HG03025 (cell line): ENCODE measurements at regions not wholly inside any gene's neighbourhood (a gene's known extent, or its start where the extent isn't known, plus 50 kb on each side); places are given as distances from the start of the nearest gene placed in this dataset.

ENCODE experiments used
- ATAC-seq: cut with Tn5 transposase; IDR thresholded peaks from one replicate; pipeline ENCODE4 v1.9.1; 2021; ENCODE audit warnings: mild to moderate bottlenecking, moderate library complexity; ENCODE audit not compliant: unreplicated experiment, low FRiP score

DNA sequence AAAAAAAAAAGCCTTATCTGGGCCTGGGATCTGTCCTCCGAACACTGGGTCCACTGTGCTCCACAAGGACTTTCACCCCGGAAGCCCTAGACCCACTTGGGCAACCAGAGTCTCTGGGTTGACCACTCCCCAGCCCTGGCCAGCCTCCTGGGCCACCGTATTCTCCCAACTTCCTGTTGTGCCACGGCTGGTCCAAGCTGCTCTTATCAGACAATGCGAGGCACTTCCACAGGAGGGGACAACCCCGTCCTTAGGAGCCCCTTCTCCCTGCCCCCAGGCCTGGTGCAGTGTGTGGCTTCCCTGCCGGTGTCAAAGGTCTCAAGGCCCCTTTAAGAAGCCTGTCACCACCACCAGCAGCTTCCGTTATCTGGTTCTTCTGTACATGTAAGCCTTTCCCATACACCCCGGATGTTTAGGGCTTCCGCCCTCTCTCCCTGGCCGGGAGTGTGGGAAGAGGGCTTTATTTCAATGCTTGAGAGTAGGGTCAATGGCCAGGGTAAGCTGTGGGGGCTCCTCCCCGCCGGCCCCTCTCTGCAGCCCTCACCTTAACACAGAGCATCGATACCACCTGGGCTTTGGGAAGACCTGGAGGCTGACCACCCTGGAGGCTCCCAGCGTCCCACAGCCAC lies 313.0 kb downstream of the SEC14L1 start:
- no peak for ATAC-seq

DNA sequence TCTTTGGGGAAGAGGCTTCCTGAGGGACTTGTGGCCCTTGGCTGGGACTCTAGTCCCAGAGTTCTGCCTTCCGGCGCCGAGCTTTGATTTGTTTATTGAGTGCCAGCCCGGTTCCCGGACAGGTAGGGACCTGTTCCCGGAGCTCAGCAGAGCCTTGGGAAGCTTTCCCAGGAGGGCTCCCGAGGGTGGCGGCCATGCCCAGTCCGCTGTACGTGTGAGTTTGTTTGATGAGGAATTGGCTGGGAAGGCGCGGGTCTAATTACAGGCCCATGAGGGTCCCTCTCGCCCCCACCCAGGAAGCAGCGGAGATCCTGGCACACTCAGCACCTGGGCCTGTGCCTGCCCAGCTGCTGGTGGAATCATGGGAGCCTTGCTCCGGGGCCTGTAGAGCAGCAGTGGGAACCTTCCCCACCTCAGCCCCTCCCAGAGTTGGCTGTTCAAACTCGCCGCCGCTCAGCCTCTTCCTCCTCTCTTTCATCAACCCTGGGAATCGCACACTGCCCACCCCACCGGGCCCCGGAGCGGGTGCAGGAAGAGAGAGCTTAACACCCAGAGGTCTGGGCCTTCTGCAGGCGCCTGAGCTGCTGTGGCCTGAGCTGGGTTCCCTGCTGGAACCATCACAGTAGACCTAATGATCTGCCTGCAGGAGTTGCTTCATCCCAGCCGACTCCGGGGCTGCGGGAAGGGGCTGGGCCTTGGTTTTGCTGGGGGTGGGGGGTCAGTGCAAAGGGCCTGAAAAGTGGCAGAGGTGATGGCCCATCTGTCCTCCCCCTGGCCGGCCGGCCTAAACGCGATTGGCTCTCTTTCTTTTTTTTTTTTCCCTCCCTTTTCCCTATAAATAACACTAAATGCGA lies 313.7 kb downstream of the SEC14L1 start:
- no peak for ATAC-seq

DNA sequence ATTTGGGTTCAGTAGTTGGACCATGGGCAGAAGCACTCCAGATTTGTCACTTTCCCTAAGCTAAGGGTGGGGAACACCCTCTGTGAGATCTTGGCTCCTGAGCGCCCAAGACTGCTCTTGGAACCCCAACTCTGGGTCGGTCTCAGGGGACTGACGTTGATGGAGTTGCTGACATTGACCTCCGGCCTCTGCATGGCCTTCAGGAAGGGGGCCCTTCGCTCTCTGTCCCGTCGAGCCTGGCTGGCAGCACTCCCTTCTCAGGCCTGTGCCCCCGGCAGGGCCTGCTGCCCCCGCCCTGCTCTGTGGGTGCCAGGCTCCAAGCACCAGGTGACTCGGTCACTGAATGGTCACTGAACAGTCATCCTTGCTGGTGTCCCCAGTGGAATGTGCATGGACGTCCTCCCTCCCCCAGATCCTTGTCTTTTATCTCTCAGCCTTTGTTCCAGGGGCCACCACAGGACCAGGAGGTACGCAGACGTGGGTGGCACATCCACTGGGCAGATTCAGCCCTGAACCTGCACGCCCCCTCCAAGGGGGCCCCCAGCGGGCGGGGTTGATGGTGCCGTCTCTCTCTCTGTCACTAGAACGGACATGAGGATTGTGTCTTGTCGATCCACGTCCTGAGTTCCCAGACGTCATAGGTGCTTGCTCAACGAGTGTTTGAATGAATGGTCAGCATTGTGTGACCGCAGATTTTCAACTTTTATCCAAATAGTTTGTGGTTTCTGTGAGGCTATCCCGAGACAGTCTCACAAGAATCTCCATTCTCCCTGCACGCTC lies 314.5 kb downstream of the SEC14L1 start:
- no peak for ATAC-seq

DNA sequence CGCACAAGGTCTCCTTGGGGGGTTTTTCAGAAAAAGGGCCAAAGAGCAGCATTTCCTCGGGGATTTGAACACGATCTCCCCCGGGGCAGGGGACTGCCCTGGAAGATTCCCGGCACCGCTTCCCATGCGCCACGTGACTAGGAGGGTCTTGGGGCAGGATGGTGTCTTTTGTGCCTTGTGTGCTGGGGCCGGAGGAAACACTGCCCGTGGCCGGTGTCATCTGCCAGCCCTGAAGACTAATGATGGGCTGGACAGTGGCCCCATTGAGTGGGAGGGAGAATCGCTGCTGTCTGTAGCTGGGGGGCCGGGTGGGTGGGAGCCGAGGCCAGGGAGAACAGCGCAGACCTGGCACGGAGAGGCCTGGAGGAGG lies 315.1 kb downstream of the SEC14L1 start:
- no peak for ATAC-seq

DNA sequence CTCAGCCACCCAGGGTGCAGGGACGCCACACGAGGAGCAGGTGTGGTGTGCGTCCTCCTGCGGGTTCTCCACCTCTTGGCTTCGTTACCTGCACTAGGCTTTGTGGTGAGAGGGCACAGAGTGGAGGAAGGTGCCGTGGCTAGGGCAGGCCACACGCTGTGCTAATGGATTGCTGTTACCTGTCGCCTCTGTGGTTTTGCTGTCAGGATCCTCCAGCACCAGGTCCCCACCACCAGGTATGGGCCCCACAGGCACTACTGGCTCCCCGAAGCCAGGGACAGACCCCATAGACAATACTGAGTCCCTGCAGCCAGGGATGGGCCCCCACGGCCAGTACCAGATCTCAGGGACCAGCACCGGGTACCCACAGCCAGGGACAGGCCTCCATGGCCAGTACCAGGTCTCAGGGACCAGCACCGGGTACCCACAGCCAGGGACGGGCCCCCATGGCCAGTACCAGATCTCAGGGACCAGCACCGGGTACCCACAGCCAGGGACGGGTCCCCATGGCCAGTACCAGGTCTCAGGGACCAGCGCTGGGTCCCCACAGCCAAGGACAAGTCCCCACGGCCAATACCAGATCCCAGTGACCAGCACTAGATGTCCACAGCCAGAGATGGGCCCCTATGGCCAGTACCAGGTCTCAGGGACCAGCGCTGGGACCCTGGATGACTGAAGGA lies 315.6 kb downstream of the SEC14L1 start:
- no peak for ATAC-seq

DNA sequence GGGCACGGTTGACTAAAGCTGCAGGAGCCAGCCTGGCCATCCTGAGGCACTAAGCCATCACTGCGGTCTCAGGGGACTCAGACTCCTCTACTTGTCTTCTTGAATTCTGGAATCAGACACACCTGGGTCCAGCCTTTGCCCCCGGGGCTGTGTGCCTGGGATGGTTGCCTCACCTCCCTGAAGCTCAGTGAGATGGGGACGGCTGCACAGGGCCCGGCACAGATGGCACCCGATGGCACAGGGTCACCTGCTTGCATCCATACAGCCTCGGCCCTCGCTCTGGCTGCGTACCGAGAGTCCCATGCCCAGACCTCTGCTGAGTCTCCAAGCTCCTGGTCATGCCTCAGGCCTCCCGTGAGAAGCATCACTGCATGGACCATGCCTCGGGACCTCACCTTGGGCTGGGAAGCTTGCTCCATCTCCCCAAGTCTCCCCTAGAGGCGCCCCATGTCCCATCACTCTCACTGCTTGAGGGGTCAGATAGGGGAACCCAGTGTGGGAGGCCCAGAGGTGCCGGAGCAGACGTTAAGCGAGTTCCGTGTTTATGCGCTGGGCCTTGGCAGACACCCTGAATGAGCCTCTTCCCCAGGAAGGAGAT lies 316.3 kb downstream of the SEC14L1 start:
- no peak for ATAC-seq

DNA sequence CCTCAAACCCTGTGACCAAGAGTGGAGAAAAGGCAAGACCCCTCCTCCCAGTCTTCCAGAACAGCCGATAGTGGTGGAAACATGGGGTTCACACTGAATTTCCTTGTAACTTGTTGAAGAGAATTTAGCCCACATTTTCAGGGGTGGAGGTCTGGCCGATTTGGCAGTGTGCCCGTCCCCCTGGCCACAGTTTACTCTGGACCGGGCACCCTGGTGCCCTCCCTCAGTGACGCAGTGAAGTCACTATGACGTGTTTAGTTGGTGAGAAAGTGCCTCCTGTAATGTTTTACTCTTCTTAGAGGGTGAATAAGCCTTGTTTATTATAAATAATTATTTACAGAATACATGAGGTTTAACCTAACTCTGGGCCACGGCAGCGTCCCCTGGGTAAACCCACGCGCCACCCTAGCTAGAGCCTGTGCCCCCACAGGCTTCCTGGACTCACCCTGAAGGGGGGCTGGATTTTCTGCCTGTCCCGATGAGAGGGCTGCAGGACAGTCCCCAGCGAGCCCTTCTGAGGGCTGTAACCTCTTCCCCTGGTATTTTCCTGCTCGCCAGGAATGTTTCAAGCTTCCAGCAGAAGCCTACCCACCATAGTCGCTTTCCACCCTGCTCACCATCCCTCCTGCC lies 316.9 kb downstream of the SEC14L1 start:
- no peak for ATAC-seq

DNA sequence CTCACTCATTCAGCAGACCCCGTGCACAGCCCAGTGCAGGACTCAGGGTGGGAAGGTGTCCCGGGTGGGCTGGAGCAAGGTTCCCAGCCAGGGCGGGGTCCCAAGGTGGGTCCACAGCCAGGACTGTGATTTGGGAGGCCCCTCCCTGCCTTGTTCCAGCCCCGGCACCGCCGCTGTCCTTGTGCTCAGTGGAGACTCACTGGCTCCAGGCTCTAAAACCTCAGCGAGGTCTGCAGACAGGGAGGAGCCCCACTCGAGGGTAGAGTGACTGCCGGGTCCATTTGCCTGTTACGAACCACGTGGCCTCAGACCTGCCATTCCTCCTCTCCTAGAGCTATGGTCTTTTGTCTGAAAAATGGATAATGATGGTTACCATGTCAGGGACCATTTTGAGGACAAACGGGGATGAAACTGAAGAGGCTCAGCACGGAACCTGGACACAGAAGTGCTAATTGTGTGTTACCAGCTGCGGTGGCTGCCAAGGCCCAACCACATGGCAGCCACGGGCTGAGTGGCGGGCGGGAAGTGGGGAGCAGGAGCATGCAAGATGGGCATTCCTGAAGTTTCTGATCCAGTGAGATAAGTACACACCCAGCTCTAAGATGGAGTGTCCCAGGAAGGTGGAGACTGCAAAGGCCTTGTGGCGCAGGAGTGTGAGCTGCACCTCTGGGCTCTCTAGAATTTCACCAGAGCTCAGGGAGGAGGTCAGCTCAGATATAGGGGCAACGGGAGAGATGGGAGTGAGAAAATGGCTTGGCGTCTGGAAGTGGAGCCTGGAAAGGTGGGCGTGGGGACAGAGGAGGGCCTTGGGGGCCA lies 317.6 kb downstream of the SEC14L1 start:
- no peak for ATAC-seq

DNA sequence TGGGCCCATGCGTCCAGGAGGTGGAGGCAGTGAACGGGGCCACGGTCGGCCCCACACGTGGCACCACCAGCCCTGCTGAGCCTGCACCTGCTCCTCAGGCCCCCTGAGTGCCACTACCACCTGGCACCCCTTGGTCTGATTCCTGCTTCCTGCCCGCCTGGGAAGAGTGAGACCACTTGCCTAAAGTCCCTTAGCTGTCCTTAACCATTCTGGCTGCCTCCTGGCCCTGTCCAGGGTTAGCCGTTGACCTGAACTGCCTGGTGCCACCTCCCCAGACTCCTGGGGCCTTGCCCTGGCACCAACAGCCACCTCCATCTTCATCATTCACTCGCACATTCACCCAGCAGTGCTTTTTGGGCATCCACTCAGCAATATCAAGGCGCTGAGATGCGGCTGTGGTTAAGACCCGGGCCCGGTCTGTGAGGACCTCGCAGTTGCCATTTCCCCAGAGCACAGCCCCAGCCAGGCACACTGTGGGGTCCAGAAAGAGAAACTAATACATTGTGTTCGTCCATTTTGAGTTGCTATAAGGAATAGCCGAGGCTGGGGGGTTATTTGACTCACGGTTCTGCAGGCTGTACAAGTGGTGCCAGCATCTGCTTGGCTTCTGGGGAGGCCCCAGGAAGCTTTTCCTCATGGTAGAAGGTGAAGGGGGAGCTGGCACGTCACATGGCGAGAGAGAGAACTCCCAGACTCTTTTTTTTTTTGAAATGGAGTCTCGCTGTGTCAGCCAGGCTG lies 318.4 kb downstream of the SEC14L1 start:
- no peak for ATAC-seq

DNA sequence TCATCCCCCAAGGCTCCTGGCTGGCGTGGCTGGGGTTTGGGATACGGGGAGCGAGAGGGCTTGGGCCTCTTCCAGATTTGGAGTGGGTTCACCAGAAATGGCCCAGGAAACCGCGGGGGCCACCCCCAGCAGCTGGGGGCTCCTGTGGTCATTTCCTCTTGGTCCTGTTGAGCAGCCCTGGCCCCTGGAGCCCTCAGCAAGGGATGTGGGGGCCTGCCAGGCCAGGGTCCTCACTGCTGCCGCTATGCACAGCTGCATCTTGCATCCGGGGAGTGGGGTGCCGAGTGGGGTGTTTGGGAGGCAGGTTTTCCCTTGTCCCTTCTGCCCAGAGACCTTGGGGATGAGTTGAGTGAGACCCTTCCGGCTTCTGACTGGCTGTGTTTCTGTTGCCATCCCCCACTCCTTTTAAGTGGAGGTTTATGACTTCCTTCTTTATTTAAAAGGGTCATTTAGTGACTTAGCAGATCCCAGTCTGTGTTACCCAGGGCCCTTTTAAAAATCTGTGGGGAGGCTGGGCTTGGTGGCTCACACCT lies 319.8 kb downstream of the SEC14L1 start:
- ATAC-seq = no peak

DNA sequence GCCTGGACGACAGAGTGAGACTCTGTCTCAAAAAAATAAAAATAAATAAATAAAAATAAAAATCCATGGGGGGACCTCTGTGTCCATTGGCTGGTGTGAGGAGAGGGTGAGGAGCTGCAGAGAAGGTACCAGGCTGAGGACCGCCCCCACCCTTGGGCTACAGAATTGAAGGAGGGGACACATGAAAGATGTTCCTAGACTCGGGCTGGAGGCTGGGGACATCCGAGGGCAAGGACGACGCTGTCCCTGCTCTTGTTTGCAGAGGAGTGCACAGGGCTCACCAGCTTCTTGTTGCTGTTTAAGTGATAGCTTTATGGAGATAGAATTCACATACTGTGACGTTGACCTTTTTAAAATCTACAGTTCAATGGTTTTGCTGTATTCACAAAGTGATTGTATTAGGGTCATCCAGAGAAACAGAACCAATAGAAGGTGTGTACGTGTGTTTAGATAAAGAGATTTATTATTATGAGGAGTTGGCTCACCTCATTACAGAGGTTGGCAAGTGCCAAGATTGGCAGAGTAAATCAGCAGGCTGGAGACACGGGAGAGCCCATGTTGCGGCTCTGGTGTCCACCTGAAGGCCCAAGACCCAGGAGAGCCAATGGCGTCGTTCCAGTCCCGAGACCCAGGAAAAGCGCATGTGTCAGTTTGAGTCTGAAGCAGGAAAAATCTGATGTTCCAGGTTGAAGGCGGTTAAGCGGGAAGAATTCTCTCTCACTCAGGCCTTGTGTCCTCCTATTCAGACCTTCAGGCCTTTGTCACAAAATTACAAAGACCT lies 320.7 kb downstream of the SEC14L1 start:
- ATAC-seq = no peak

DNA sequence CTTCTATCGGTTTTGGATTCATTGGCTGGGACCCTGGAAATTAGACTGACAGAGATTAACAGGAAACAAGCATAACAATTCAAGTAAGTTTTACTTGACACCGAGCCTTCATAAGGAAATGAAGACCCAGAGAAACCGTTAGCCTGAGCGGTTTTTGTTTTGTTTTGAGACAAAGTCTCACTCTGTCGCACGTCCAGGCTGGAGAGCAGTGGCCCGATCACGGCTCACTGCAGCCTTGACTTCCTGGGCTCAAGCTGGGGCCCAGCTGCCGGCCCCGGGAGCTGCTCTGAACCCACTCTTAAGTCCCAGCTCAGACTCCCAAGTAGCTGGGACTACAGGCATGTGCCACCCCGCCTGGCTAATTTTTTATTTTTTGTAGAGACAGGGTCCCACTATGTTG lies 321.3 kb downstream of the SEC14L1 start:
- no peak for ATAC-seq

DNA sequence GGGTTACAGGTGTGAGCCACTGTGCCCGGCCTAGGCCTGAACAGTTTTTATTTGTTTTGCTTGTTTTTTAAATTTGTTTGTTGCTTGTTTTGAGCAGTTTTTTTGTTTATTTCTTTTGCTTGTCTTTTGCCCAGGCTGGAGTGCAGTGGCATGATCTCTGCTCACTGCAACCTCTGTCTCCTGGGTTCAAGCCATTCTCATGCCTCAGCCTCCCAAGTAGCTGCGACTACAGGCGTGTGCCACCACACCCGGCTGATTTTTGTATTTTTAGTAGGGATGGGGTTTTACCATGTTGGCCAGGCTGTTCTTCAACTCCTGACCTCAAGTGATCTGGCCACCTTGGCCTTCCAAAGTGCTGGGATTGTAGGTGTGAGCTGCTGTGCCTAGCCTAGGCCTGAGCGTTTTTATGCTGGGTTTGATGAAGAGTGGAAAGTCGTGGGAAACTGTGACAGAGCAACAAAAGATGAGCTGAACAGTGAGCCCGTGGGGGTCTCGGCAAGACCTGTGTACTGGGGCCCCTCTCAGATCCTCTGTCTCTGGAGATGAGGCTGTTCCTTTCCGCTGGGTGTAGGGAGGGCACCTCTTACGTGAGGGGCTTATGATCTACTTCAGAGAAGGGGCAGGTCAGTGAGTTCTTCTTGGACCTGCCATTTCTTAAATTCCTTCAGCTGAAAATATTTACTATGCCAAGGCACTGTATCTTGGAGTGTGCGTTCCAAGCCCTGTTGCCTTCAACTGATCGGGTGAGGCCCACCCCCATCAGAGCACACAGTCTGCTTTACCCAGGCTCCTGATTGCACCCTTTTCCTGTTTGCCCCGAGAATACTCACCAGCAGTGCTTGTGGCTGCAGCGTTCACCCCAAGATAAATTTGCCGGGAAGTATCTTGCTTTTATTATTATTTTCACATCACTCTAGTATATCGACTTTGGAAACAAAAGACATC lies 322.1 kb downstream of the SEC14L1 start:
- no peak for ATAC-seq

DNA sequence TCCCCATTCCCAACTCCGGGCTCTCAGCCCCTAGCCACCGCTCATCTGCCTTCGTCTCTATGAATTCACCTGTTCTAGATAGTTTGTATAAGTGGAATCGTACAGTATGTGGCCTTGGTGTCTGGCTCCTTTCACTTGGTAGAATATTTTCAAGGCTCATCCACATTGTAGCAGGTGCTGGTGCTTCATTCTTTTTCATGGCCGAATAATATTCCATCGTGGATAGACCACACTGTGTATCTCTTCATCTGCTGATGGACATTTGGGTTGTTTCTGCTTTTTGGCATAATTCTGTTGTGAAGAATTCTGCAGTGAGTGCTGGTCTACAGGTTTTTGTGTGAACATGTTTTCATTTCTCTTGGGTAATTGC lies 324.2 kb downstream of the SEC14L1 start:
- ATAC-seq = no peak

DNA sequence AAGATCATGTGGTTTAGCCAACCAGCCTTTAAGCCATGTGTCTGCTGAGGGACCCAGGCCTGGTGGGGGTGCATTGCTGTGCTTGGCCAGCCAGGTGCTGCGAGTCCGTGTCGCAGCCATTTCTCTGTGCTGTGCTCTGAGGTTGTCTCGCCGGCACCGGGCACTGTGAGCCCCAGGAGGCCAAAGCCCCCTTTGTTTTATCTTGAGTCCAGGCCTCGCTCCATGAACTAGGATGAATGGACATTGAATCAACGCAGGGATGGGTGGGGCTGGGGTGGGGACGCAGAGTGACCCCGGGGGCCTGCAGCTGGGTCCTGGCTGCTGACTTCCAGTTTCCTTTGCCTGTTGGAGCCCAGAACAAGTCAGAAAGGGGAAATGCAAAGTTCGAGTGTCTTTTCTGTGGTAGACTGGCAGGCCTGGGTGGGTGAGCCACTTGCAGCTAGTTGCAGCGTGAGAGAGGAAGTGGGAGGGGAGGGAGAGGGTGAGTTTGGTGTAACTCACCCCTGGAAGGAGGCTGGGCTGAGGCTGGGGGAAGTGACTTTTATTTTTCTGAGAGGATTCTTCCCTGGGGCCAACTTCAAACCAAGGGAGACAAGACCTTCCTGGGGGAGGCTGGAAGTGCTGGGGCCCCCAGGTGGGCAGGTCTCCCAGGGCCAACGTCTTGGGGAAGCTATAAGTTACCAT lies 324.7 kb downstream of the SEC14L1 start:
- ATAC-seq = no peak

DNA sequence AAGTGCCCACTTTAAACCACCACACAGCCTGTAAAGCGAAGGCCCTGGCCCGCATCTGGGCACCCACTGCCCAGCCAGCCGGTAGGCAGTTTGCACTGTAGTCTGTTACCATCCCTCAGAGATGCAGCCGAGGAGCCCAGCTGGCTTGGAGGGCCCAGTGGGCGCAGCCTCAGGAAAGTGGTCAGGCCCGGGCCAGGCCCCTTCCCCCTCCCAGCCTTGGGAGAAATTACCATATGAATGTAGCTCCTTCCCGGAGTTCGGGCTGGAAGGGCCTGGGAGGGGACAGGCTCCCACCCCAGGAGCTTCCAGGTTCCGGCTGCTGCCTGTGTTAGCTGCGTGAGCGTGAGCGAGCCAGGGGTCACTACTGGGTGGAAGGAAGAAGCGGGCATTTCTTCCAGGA lies 325.4 kb downstream of the SEC14L1 start:
- ATAC-seq = no peak
